ENCODE measurements at regions not wholly inside any gene's neighbourhood (a gene's known extent, or its start where the extent isn't known, plus 50 kb on each side); places are given as distances from the start of the nearest gene placed in this dataset.

DNA sequence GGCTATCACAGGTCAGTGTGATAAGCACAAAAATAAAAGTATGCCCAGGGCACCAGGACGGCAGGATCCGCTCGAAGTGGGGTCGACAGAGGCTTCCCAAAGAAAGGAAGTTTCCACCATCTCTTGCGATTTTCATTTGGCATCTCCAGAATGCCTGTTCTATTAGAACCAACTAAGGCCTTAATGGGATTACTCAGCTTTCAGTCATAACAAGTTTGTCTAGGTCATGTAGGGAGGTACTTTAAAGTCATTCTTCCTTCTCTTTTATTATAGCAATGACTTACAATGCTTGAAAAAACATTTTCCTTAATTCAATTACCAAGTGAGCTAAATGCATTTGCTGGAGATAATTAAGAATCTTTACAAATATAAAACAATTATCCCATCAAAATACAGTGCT lies 83.6 kb upstream of the DIO3 start:
- Histone ChIP-seq H3K9me2 (ENCODE audit: insufficient read depth, low read length) (no peaks in the 10 kb centered on the region), H3F3A (ENCODE audit: insufficient read depth, low read length, poor library complexity, severe bottlenecking) (no peaks in the 10 kb centered on the region), H3K4me2 (ENCODE audit: low read length) (no peak overlapping the region), H3K27ac (ENCODE audit: low read length) (no peak overlapping the region), H2AFZ (ENCODE audit: low read depth, low read length) (no peak overlapping the region), H3K27me3 (ENCODE audit: insufficient read depth, low read depth, low read length) (no peaks in the 10 kb centered on the region), H3K4me3 (ENCODE audit: low read length) (no peak overlapping the region), H3K79me2 (replicated peaks; ENCODE audit: insufficient read depth, low read length) (no peaks in the 10 kb centered on the region), H3K36me3 (ENCODE audit: insufficient read depth, low read length) (no peaks in the 10 kb centered on the region), H4K20me1 (ENCODE audit: insufficient read depth) (no peaks in the 10 kb centered on the region), H3K9me3 (ENCODE audit: low read length) (no peaks in the 10 kb centered on the region), H3K9ac (ENCODE audit: low read length) (no peak overlapping the region)
- TF ChIP-seq EZH2 (IDR thresholded peaks at IDR 0.05; ENCODE audit: borderline replicate concordance, insufficient read depth, low read length, poor library complexity, severe bottlenecking) (no peak), REST (IDR thresholded peaks at IDR 0.05; ENCODE audit: borderline replicate concordance) (no peak), MXI1 (conservative IDR thresholded peaks at IDR 0.05; ENCODE audit: poor library complexity, severe bottlenecking) (no peak), POLR2AphosphoS5 (IDR thresholded peaks at IDR 0.05) (no peak), TAF1 (IDR thresholded peaks at IDR 0.05; ENCODE audit: low read depth) (no peak), SMC3 (conservative IDR thresholded peaks at IDR 0.05; ENCODE audit: poor library complexity) (no peak), CTCF (IDR thresholded peaks at IDR 0.05; ENCODE audit: poor library complexity, severe bottlenecking) (no peak), RAD21 (conservative IDR thresholded peaks at IDR 0.05) (no peak), EP300 (conservative IDR thresholded peaks at IDR 0.05; ENCODE audit: poor library complexity, severe bottlenecking) (no peak)

DNA sequence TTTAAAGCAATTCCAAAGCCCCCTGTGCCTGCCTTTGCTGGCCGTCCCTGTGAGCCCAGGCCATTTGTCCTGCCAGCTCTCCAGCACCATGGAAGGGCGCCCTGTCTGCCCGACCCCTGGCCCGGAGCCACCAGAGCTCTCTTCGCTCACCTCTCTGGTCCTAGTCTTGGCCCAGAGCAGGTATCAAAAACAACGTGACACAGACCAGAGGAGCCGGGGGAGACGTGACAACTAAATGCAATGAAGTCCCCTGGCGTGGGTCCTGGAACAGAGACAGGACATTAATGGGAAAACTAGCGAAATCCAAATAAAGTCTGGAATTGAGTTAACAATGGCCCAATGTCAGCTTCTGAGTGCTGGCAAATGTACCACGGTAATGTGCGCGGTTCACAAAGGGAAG lies 83.2 kb upstream of the DIO3 start:
- Histone ChIP-seq H3K9ac (ENCODE audit: low read length) (no peak overlapping the region), H3K9me3 (ENCODE audit: low read length) (no peaks in the 10 kb centered on the region), H3K36me3 (ENCODE audit: insufficient read depth, low read length) (no peaks in the 10 kb centered on the region), H3K4me3 (ENCODE audit: low read length) (no peak overlapping the region), H3K27me3 (ENCODE audit: insufficient read depth, low read depth, low read length) (no peaks in the 10 kb centered on the region), H3K27ac (ENCODE audit: low read length) (no peak overlapping the region), H4K20me1 (ENCODE audit: insufficient read depth) (no peaks in the 10 kb centered on the region), H2AFZ (ENCODE audit: low read depth, low read length) (no peak overlapping the region), H3F3A (ENCODE audit: insufficient read depth, low read length, poor library complexity, severe bottlenecking) (no peaks in the 10 kb centered on the region), H3K79me2 (replicated peaks; ENCODE audit: insufficient read depth, low read length) (no peaks in the 10 kb centered on the region), H3K4me2 (ENCODE audit: low read length) (no peak overlapping the region), H3K9me2 (ENCODE audit: insufficient read depth, low read length) (no peaks in the 10 kb centered on the region)
- no peak for TF ChIP-seq REST (IDR thresholded peaks at IDR 0.05; ENCODE audit: borderline replicate concordance)
- no peak for TF ChIP-seq POLR2AphosphoS5 (IDR thresholded peaks at IDR 0.05)

Measured in neural cell (in vitro differentiated cells).